CD4-positive, alpha-beta T cell treated with Interleukin-1 beta for 1 hour (primary cell): ENCODE measurements at regions not wholly inside any gene's neighbourhood (a gene's known extent, or its start where the extent isn't known, plus 50 kb on each side); places are given as distances from the start of the nearest gene placed in this dataset.

ENCODE experiments used
- DNase-seq, 2 donors: peaks; one replicate each; pipeline ENCODE4 v3.0.0-alpha.2; 2020 to 2022

- DNase-seq, result peak in 1 of 2 donors; percentile 33
These were observed 122.1 kb upstream of the TPRG1 start for GRCh38 chr3:189049458-189050236.

GRCh38 chr3:189053322-189053721 lies 118.4 kb upstream of the TPRG1 start:
- DNase-seq, result no peak

GRCh38 chr3:189056646-189057335 lies 115.0 kb upstream of the TPRG1 start:
- no peak for DNase-seq

GRCh38 chr3:189057369-189057768 lies 114.4 kb upstream of the TPRG1 start:
- DNase-seq, result no peak

- no peak for DNase-seq
These were observed 113.7 kb upstream of the TPRG1 start for GRCh38 chr3:189058071-189058470.

GRCh38 chr3:189070965-189071364 lies 100.8 kb upstream of the TPRG1 start:
- DNase-seq, result no peak

GRCh38 chr3:189071446-189071845 lies 100.3 kb upstream of the TPRG1 start:
- DNase-seq, result no peak

GRCh38 chr3:189076449-189076848 lies 95.3 kb upstream of the TPRG1 start:
- DNase-seq, result no peak

GRCh38 chr3:189080745-189081144 lies 91.0 kb upstream of the TPRG1 start:
- DNase-seq, result no peak

GRCh38 chr3:189082666-189083427 lies 88.9 kb upstream of the TPRG1 start:
- DNase-seq, result no peak

GRCh38 chr3:189084620-189085019 lies 87.2 kb upstream of the TPRG1 start:
- DNase-seq, result no peak

- DNase-seq, result no peak
These were observed 79.2 kb upstream of the TPRG1 start for GRCh38 chr3:189092547-189092946.

GRCh38 chr3:189094539-189094938 lies 77.2 kb upstream of the TPRG1 start:
- no peak for DNase-seq

GRCh38 chr3:189096092-189096491 lies 75.7 kb upstream of the TPRG1 start:
- DNase-seq, result no peak

- no peak for DNase-seq
These were observed 72.7 kb upstream of the TPRG1 start for GRCh38 chr3:189099031-189099471.

GRCh38 chr3:189099505-189100290 lies 72.1 kb upstream of the TPRG1 start:
- no peak for DNase-seq

GRCh38 chr3:189100866-189101265 lies 70.9 kb upstream of the TPRG1 start:
- DNase-seq, result no peak

- no peak for DNase-seq
These were observed 70.2 kb upstream of the TPRG1 start for GRCh38 chr3:189101594-189101993.

GRCh38 chr3:189103208-189103607 lies 68.6 kb upstream of the TPRG1 start:
- DNase-seq, result no peak

GRCh38 chr3:189108067-189108466 lies 63.7 kb upstream of the TPRG1 start:
- DNase-seq, result no peak

- DNase-seq, result no peak
These were observed 63.0 kb upstream of the TPRG1 start for GRCh38 chr3:189108735-189109134.

GRCh38 chr3:189109145-189109544 lies 62.6 kb upstream of the TPRG1 start:
- DNase-seq, result no peak

- DNase-seq, result no peak
These were observed 54.7 kb upstream of the TPRG1 start for GRCh38 chr3:189117087-189117486.
